Left lung (tissue), 4 donors: ENCODE measurements at regions not wholly inside any gene's neighbourhood (a gene's known extent, or its start where the extent isn't known, plus 50 kb on each side); places are given as distances from the start of the nearest gene placed in this dataset.
A peak's percentile ranks its signal among the peaks of the same experiment; 100 is the strongest.
"Not testable (repeated sequence)": the region's sequence is repeated elsewhere in the genome, so short reads cannot be mapped to it uniquely, and the experiment has no call there.

Experiments used
- ATAC-seq: fragments of 200-7000 bp; cut with Tn5 transposase; one replicate; pipeline ENCODE4 v1.9.1; 2020; ENCODE audit warnings: moderate library complexity
- DNase-seq, 4 donors: peaks; one replicate each; pipeline ENCODE4 v3.0.0-alpha.2; 2013 to 2020
- H3K27ac ChIP-seq, 2 donors: fragments of 200-600 bp; sonication (generic) in 1 of 2; one replicate each; pipeline versions ENCODE4 v1.5.0 to v1.8.0; 2020 to 2021
- H3K27me3 ChIP-seq, 2 donors: fragments of 200-600 bp; sonication (generic) in 1 of 2; one replicate each; pipeline versions ENCODE4 v1.5.0 to v1.8.0; 2020 to 2021
- H3K36me3 ChIP-seq, 2 donors: fragments of 200-600 bp; sonication (generic) in 1 of 2; one replicate each; pipeline versions ENCODE4 v1.5.0 to v1.8.0; 2020 to 2021
- H3K4me1 ChIP-seq, 2 donors: fragments of 200-600 bp; one replicate each; pipeline ENCODE4 v1.8.0; 2021
- H3K4me3 ChIP-seq, 2 donors: fragments of 200-600 bp; sonication (generic) in 1 of 2; one replicate each; pipeline versions ENCODE4 v1.5.0 to v1.8.0; 2020 to 2021; ENCODE audit warnings: mild to moderate bottlenecking in 1 of 2
- H3K9me3 ChIP-seq, 2 donors: fragments of 200-600 bp; sonication (generic) in 1 of 2; one replicate each; pipeline versions ENCODE4 v1.5.0 to v1.8.0; 2020 to 2021
- CTCF ChIP-seq, 2 donors: fragments of 200-600 bp; sonication (generic) in 1 of 2; IDR thresholded peaks; one replicate each; pipeline versions ENCODE4 v1.5.0 to v1.8.0; 2021; ENCODE audit warnings: antibody characterized with exemption in 2 of 2
- intact Hi-C, 2 donors: fragments of 100-400 bp; cut with DNase I; formaldehyde crosslinking; loops; one replicate each; pipeline versions ENCODE4 v1.11.2 to v1.14.2; 2022
- donor health status: DM: no; HTN: yes; CAD: no.
- donor health status: DM: no; HTN: no; CAD: no.

- H3K4me1 ChIP-seq, intact Hi-C loops, H3K9me3 ChIP-seq, H3K27me3 ChIP-seq, H3K4me3 ChIP-seq, H3K36me3 ChIP-seq, H3K27ac ChIP-seq: not testable (repeated sequence)
- peak; percentile 40 to 54 for TF ChIP-seq CTCF (IDR thresholded peaks at IDR 0.05)
- peak in 2 of 4 donors; percentile 14 to 70 for DNase-seq
- ATAC-seq, result peak; percentile 29
These were observed 174.4 kb downstream of the TBC1D2B start for GRCh38 chr15:77902921-77903760.

GRCh38 chr15:77901921-77902750 is 175.4 kb downstream of the TBC1D2B start:
- H3K9me3 ChIP-seq, result no peaks in the 10 kb centered on the region
- no peaks in the 10 kb centered on the region for H3K36me3 ChIP-seq
- H3K4me3 ChIP-seq, result no peak overlapping the region
- H3K27ac ChIP-seq, result no peak overlapping the region
- intact Hi-C loops, result no loop called here
- H3K4me1 ChIP-seq, result no peaks in the 10 kb centered on the region
- no peak for TF ChIP-seq CTCF (IDR thresholded peaks at IDR 0.05)
- no peaks in the 10 kb centered on the region for H3K27me3 ChIP-seq
- DNase-seq (peak in 1 of 4 donors; percentile 20), ATAC-seq (no peak)

- no peak for TF ChIP-seq CTCF (IDR thresholded peaks at IDR 0.05)
- Histone ChIP-seq H3K4me3 (no peak overlapping the region), H3K27me3 (no peaks in the 10 kb centered on the region), H3K36me3 (no peaks in the 10 kb centered on the region), H3K27ac (no peak overlapping the region), H3K9me3 (no peaks in the 10 kb centered on the region), H3K4me1 (no peaks in the 10 kb centered on the region)
- intact Hi-C loops, result no loop called here
- DNase-seq, result peak in 2 of 4 donors; percentile 31 to 61
- ATAC-seq, result no peak
These were observed 176.1 kb downstream of the TBC1D2B start for GRCh38 chr15:77901251-77901881.

- H3K4me3 ChIP-seq, intact Hi-C loops, H3K9me3 ChIP-seq, H3K27me3 ChIP-seq, H3K4me1 ChIP-seq, H3K27ac ChIP-seq, H3K36me3 ChIP-seq: not testable (repeated sequence)
- TF ChIP-seq CTCF (IDR thresholded peaks at IDR 0.05), result peak; percentile 46 to 50
- ATAC-seq (peak; percentile 92), DNase-seq (peak in 2 of 4 donors; percentile 31 to 82)
These were observed 177.1 kb downstream of the TBC1D2B start for GRCh38 chr15:77900331-77900963.

- H3K27ac ChIP-seq, H3K4me3 ChIP-seq, ATAC-seq, H3K9me3 ChIP-seq, H3K4me1 ChIP-seq, H3K27me3 ChIP-seq, H3K36me3 ChIP-seq, intact Hi-C loops: not testable (repeated sequence)
- DNase-seq, result peak in 1 of 4 donors; percentile 9
These were observed 177.7 kb downstream of the TBC1D2B start for GRCh38 chr15:77899776-77900175.
